Rectal smooth muscle tissue (tissue), 1 donor: ENCODE measurements at regions not wholly inside any gene's neighbourhood (a gene's known extent, or its start where the extent isn't known, plus 50 kb on each side); places are given as distances from the start of the nearest gene placed in this dataset.
"Not testable (repeated sequence)": the region's sequence is repeated elsewhere in the genome, so short reads cannot be mapped to it uniquely, and the experiment has no call there.

Source experiments
- H3K27ac ChIP-seq: one replicate; pipeline ENCODE4 v1.7.0; 2013; ENCODE audit warnings: low read depth, low read length, inconsistent platforms
- H3K27me3 ChIP-seq: one replicate; pipeline ENCODE4 v1.7.0; 2013; ENCODE audit warnings: low read length; ENCODE audit not compliant: control insufficient read depth, insufficient read depth
- H3K36me3 ChIP-seq: one replicate; pipeline ENCODE4 v1.7.0; 2013; ENCODE audit warnings: low read length; ENCODE audit not compliant: control insufficient read depth, insufficient read depth
- H3K4me1 ChIP-seq: one replicate; pipeline ENCODE4 v1.7.0; 2013; ENCODE audit warnings: low read length; ENCODE audit not compliant: control insufficient read depth, insufficient read depth
- H3K4me3 ChIP-seq: one replicate; pipeline ENCODE4 v1.7.0; 2013; ENCODE audit warnings: low read length
- H3K9ac ChIP-seq: one replicate; pipeline ENCODE4 v1.7.0; 2013; ENCODE audit warnings: low read length

DNA sequence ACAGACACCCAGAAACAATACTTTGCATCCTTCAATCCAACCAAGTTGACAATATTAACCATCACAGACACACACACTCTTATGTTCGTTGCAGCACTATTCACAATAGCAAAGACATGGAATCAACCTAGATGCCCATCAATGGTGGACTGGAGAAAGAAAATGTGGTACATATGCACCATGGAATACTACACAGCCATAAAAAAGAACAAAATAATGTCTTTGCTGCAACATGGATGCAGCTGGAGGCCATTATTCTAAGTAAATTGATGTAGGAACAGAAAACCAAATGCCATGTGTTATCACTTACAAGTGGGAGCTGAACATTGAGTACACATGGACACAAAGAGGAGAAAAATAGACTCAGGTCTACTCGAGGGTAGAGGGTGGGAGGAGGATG, 102.2 kb upstream of the KRAS start:
- H3K4me3 ChIP-seq, H3K27me3 ChIP-seq, H3K36me3 ChIP-seq, H3K4me1 ChIP-seq, H3K27ac ChIP-seq, H3K9ac ChIP-seq: not testable (repeated sequence)

- Histone ChIP-seq H3K4me3 (no peak overlapping the region), H3K27me3 (no peaks in the 10 kb centered on the region), H3K4me1 (no peaks in the 10 kb centered on the region), H3K9ac (no peak overlapping the region), H3K27ac (no peak overlapping the region), H3K36me3 (no peaks in the 10 kb centered on the region)
These were observed 101.6 kb upstream of the KRAS start for GRCh38 chr12:25352083-25352918.

DNA sequence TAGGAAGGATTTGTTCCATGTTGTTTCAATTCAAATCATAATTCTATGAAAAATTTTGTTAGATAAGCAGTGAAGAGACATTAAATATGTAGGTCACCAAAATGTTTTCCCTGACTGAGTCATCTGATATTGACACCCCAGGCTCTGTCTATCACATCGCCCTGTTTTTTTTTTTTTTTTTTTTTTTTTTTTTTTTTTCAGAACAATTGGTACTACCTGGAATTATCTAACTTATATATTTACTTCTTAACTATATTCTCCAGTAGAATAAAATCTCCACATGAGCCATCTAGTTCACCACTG, 97.8 kb upstream of the KRAS start:
- H3K4me1 ChIP-seq = no peaks in the 10 kb centered on the region

DNA sequence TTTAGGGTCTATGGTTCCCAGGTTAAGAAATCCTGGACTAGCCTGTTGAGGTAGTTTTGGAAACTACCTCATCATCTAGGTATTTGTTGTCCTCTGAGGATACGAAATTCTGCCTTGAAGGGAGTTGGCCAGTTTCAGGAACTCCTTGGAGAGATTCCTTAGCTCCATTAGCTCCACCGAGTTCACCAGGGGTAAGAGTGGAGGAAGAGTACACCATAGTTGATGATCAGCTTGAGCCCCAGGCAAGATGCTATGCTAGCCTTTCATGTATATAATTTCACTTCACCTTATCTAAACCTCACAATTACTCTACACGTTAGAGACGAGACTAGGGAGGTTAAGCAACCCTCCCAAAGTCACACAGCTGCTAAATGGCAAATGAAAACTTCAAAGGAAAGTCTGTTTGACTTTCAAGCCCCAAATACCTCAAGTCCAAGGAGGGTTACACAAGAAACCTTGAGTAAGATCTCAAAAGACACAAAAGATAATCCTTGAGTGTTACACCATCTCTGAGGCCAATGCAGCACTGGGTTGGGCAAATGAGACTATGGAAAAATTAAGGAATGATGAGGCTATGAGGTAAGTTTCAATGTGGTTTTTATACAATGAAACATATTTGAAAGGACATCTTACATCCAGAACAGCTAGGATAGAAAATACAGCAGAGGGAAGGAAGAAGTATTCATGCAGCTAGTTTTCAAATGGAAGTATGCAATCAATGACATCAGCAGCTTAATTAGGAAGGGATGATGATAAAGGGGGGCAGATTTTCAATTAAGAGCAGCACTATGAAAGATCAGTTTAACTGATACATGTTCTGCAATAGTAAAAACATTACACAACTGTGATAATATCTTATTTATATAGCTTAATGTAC, 97.2 kb upstream of the KRAS start:
- H3K27ac ChIP-seq = no peak overlapping the region
- no peaks in the 10 kb centered on the region for H3K27me3 ChIP-seq
- H3K4me1 ChIP-seq = no peaks in the 10 kb centered on the region
- no peaks in the 10 kb centered on the region for H3K36me3 ChIP-seq
- no peak overlapping the region for H3K4me3 ChIP-seq
- H3K9ac ChIP-seq = no peak overlapping the region

More for the DNA sequence above, 97.8 kb upstream of the KRAS start:
- H3K9ac ChIP-seq = no peak overlapping the region
- no peak overlapping the region for H3K27ac ChIP-seq
- H3K27me3 ChIP-seq = no peaks in the 10 kb centered on the region
- H3K4me3 ChIP-seq = no peak overlapping the region
- H3K36me3 ChIP-seq = no peaks in the 10 kb centered on the region

DNA sequence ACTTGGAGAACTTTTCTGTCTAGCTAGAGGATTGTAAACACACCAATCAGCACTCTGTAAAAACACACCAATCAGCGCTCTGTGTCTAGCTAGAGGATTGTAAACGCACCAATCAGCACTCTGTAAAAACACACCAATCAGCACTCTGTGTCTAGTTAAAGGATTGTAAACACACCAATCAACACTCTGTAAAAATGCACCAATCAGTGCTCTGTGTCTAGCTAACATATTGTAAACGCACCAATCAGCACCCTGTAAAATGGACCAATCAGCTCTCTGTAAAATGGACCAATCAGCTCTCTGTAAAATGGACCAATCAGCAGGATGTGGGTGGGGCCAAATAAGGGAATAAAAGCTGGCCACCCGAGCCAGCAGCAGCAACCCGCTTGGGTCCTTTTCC, 91.1 kb upstream of the KRAS start:
- not testable (repeated sequence) for H3K4me3 ChIP-seq, H3K4me1 ChIP-seq, H3K9ac ChIP-seq, H3K36me3 ChIP-seq, H3K27ac ChIP-seq, H3K27me3 ChIP-seq

- H3K27me3 ChIP-seq = no peaks in the 10 kb centered on the region
- H3K4me1 ChIP-seq = peaks cover 2% of the 10 kb centered on the region
- no peaks in the 10 kb centered on the region for H3K36me3 ChIP-seq
- H3K4me3 ChIP-seq = no peak overlapping the region
- H3K27ac ChIP-seq = no peak overlapping the region
- H3K9ac ChIP-seq = no peak overlapping the region
These were observed 87.2 kb upstream of the KRAS start for GRCh38 chr12:25337916-25338315.

GRCh38 chr12:25332143-25332542, 81.4 kb upstream of the KRAS start:
- Histone ChIP-seq H3K9ac (no peak overlapping the region), H3K4me3 (no peak overlapping the region), H3K4me1 (peaks cover 2% of the 10 kb centered on the region), H3K27me3 (no peaks in the 10 kb centered on the region), H3K27ac (no peak overlapping the region), H3K36me3 (no peaks in the 10 kb centered on the region)

GRCh38 chr12:25328072-25328712, 77.5 kb upstream of the KRAS start:
- no peak overlapping the region for H3K27ac ChIP-seq
- no peaks in the 10 kb centered on the region for H3K27me3 ChIP-seq
- no peak overlapping the region for H3K9ac ChIP-seq
- no peak overlapping the region for H3K4me3 ChIP-seq
- H3K4me1 ChIP-seq = no peaks in the 10 kb centered on the region
- no peaks in the 10 kb centered on the region for H3K36me3 ChIP-seq

- no peaks in the 10 kb centered on the region for H3K27me3 ChIP-seq
- H3K36me3 ChIP-seq = no peaks in the 10 kb centered on the region
- H3K9ac ChIP-seq = no peak overlapping the region
- no peak overlapping the region for H3K27ac ChIP-seq
- H3K4me3 ChIP-seq = no peak overlapping the region
- H3K4me1 ChIP-seq = no peaks in the 10 kb centered on the region
These were observed 76.6 kb upstream of the KRAS start for GRCh38 chr12:25327321-25327720.

GRCh38 chr12:25326326-25326725, 75.6 kb upstream of the KRAS start:
- no peak overlapping the region for H3K4me3 ChIP-seq

DNA sequence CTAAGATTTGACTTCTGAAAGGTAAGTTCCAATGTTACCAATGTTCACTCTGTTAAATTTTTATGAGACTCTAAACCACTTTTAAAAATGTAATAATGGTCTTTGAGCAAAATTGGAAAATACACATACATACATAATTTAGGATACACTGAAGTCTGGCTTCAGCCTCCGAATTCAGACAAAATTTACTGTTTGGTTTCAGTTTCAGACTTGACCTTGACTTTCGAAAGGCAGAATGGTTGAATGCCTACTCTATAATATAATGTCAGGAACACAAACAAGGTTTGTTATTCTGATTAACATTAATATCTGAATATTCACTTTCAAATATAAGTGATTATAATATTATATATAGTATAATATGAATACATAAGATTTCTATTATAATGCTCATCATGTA, 74.1 kb upstream of the KRAS start:
- H3K27ac ChIP-seq = no peak overlapping the region
- H3K36me3 ChIP-seq = no peaks in the 10 kb centered on the region
- no peaks in the 10 kb centered on the region for H3K27me3 ChIP-seq
- no peaks in the 10 kb centered on the region for H3K4me1 ChIP-seq
- H3K9ac ChIP-seq = no peak overlapping the region
- H3K4me3 ChIP-seq = no peak overlapping the region

More at GRCh38 chr12:25326326-25326725, 75.6 kb upstream of the KRAS start:
- Histone ChIP-seq H3K27ac (no peak overlapping the region), H3K27me3 (no peaks in the 10 kb centered on the region), H3K4me1 (no peaks in the 10 kb centered on the region), H3K9ac (no peak overlapping the region), H3K36me3 (no peaks in the 10 kb centered on the region)

DNA sequence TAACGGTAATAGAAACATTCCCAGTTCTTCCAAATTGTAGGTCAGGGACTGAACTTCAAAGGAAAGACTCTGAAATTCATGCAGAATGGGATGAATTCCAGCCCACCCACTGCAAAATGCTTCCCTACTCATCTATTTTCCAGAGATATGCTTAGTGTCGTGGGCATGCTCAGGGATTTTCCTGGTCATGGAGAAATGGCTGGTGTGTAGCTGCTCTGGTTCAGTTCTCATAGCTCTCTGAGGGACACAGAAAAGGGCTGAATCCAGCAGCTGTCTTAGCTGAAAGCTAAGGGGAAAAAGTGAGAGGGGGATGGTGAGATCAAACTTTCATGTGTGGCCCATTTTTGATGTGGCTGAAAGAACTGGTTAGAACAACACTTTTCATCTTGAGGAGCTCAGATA, 72.9 kb upstream of the KRAS start:
- H3K36me3 ChIP-seq = no peaks in the 10 kb centered on the region
- H3K27ac ChIP-seq = no peak overlapping the region
- H3K27me3 ChIP-seq = no peaks in the 10 kb centered on the region
- H3K4me1 ChIP-seq = no peaks in the 10 kb centered on the region
- H3K9ac ChIP-seq = no peak overlapping the region
- no peak overlapping the region for H3K4me3 ChIP-seq
